K562 (cell line): ENCODE measurements at regions not wholly inside any gene's neighbourhood (a gene's known extent, or its start where the extent isn't known, plus 50 kb on each side); places are given as distances from the start of the nearest gene placed in this dataset.

Experiments
- ATAC-seq: fragments of 200-7000 bp; cut with Tn5 transposase; 3 replicates; pipeline ENCODE4 v1.9.1; 2020; ENCODE audit warnings: moderate library complexity
- BruUV-seq: library from RNA; stranded (reverse); fragments of 400-500 nt; replicated peaks from 2 replicates; lab custom pipeline; 2021; lab: Mats Ljungman, UMichigan
- CTCF ChIA-PET: fragments of 300-600 bp; formaldehyde crosslinking; extraction: SDS; loops from one replicate; lab custom pipeline; 2021; ENCODE audit warnings: low intra/inter-chr PET ratio; lab: Yijun Ruan, JAX
- POLR2A ChIA-PET: fragments of 300-600, 350-650 bp; sonication (Branson Sonifier 250); formaldehyde crosslinking; extraction: SDS; loops from one replicate; lab custom pipeline; 2021; ENCODE audit warnings: antibody characterized with exemption, inconsistent platforms; lab: Yijun Ruan, JAX
- DNase-seq, 4 experiments: peaks; one replicate each; pipeline versions ENCODE4 v3.0.0 to v3.0.0-alpha.2; 2011 to 2018; ENCODE audit warnings: low spot score in 3 of 4, mixed read lengths in 3 of 4; ENCODE audit errors: extremely low read depth in 1 of 4
- FAIRE-seq: peaks from 2 replicates; lab custom pipeline; 2011; peaks lifted over from hg19 to GRCh38; lab: Jason Lieb, UNC
- H2AFZ ChIP-seq: 2 replicates; pipeline ENCODE4 v1.6.0; 2011; ENCODE audit warnings: low read depth, low read length, control low read depth, inconsistent platforms
- H3K27ac ChIP-seq: fragments of 200-600 bp; 3 replicates; pipeline ENCODE4 v1.8.0; 2011; ENCODE audit warnings: low read depth, mild to moderate bottlenecking, control low read depth, inconsistent platforms, low read length, moderate library complexity, mixed read lengths; ENCODE audit errors: extremely low read depth
- H3K27me3 ChIP-seq, 2 experiments: fragments of 300-600 bp in 1 of 2; 2 replicates in 1 of 2; 3 replicates in 1 of 2; pipeline versions ENCODE4 v1.6.0 to v1.8.0; 2011; ENCODE audit warnings: inconsistent platforms in 2 of 2, low read length in 2 of 2, mild to moderate bottlenecking in 1 of 2, mixed read lengths in 1 of 2, moderate library complexity in 1 of 2; ENCODE audit not compliant: control insufficient read depth in 2 of 2, insufficient read depth in 2 of 2
- H3K36me3 ChIP-seq: fragments of 300-600 bp; 3 replicates; pipeline ENCODE4 v1.8.0; 2011; ENCODE audit warnings: mild to moderate bottlenecking, low read length, inconsistent platforms; ENCODE audit not compliant: control insufficient read depth, insufficient read depth
- H3K4me1 ChIP-seq, 2 experiments: fragments of 200-600 bp in 1 of 2; replicated peaks in 1 of 2; 2 replicates in 1 of 2; 3 replicates in 1 of 2; pipeline versions ENCODE4 v1.5.1 to v1.8.0; 2011; ENCODE audit warnings: inconsistent platforms in 2 of 2, low read length in 2 of 2, mild to moderate bottlenecking in 1 of 2, mixed read lengths in 1 of 2, moderate library complexity in 1 of 2; ENCODE audit not compliant: control insufficient read depth in 2 of 2, insufficient read depth in 2 of 2
- H3K4me2 ChIP-seq: 2 replicates; pipeline ENCODE4 v1.6.1; 2011; ENCODE audit warnings: low read length, control low read depth, inconsistent platforms, mixed read lengths; ENCODE audit not compliant: insufficient read depth
- H3K4me3 ChIP-seq: fragments of 200-600 bp; sonication (generic), shearing (Covaris generic); 2 replicates; pipeline ENCODE4 v1.5.1; 2016; ENCODE audit warnings: control low read depth, inconsistent platforms
- H3K79me2 ChIP-seq: fragments of 200-600 bp; 3 replicates; pipeline ENCODE4 v1.8.0; 2011; ENCODE audit warnings: low read length, inconsistent platforms; ENCODE audit not compliant: control insufficient read depth, insufficient read depth
- H3K9ac ChIP-seq, 2 experiments: 2 replicates each; pipeline versions ENCODE4 v1.6.0 to v1.6.1; 2011; ENCODE audit warnings: low read depth in 2 of 2, low read length in 2 of 2, control low read depth in 1 of 2, inconsistent platforms in 1 of 2, mild to moderate bottlenecking in 1 of 2, mixed read lengths in 1 of 2; ENCODE audit not compliant: insufficient read depth in 1 of 2
- H3K9me1 ChIP-seq: one replicate; pipeline ENCODE4 v1.6.0; 2011; ENCODE audit warnings: inconsistent platforms, mild to moderate bottlenecking, low read length, moderate library complexity; ENCODE audit not compliant: control insufficient read depth, insufficient read depth
- H3K9me3 ChIP-seq: replicated peaks from 2 replicates; pipeline ENCODE4 v1.5.1; 2011; ENCODE audit warnings: low read depth, low read length, inconsistent platforms; ENCODE audit not compliant: control insufficient read depth, insufficient read depth
- H4K20me1 ChIP-seq: replicated peaks from 2 replicates; pipeline ENCODE4 v1.6.1; 2011; ENCODE audit warnings: low read length, inconsistent platforms, mixed read lengths; ENCODE audit not compliant: control insufficient read depth, insufficient read depth
- AFF4 ChIP-seq: sonication (generic); formaldehyde crosslinking; IDR thresholded peaks from 2 replicates; pipeline ENCODE4 v1.8.0; 2023; ENCODE audit warnings: mild to moderate bottlenecking, missing genetic modification reagents
- GATAD2B ChIP-seq: fragments of 450-650 bp; IDR thresholded peaks from 2 replicates; pipeline ENCODE4 v1.6.1; 2017; ENCODE audit warnings: mild to moderate bottlenecking, borderline replicate concordance
- HDAC2 ChIP-seq: fragments of 450-650 bp; IDR thresholded peaks from 2 replicates; pipeline ENCODE4 v1.6.1; 2016; ENCODE audit warnings: mild to moderate bottlenecking
- HDAC6 ChIP-seq: IDR thresholded peaks from 2 replicates; pipeline ENCODE4 v1.6.1; 2012; ENCODE audit warnings: low read depth, mild to moderate bottlenecking, control low read depth, inconsistent platforms, low read length, moderate library complexity
- MED1 ChIP-seq: sonication (generic); formaldehyde crosslinking; IDR thresholded peaks from 2 replicates; pipeline ENCODE4 v1.8.1; 2023; ENCODE audit warnings: missing genetic modification reagents, borderline replicate concordance
- NELFE ChIP-seq: IDR thresholded peaks from 2 replicates; pipeline ENCODE4 v1.6.1; 2011; ENCODE audit warnings: mild to moderate bottlenecking; ENCODE audit not compliant: insufficient read depth, insufficient read length
- NFRKB ChIP-seq: fragments of 450-650 bp; IDR thresholded peaks from 2 replicates; pipeline ENCODE4 v1.6.1; 2016; ENCODE audit warnings: low read depth
- NFYB ChIP-seq: IDR thresholded peaks from 2 replicates; pipeline ENCODE4 v1.6.1; 2011; ENCODE audit warnings: mild to moderate bottlenecking, moderate library complexity; ENCODE audit not compliant: insufficient read length; ENCODE audit errors: extremely low read depth
- OTX1 ChIP-seq: fragments of 450-650 bp; formaldehyde crosslinking; IDR thresholded peaks from 2 replicates; pipeline ENCODE4 v1.4.0; 2022; ENCODE audit warnings: mild to moderate bottlenecking
- ZFP30 ChIP-seq: fragments of 250-450 bp; sonication (Bioruptor Pico); IDR thresholded peaks from 2 replicates; pipeline ENCODE4 v1.8.0; 2022; ENCODE audit warnings: moderate library complexity, mild to moderate bottlenecking, inconsistent platforms, borderline replicate concordance
- ZNF324 ChIP-seq: fragments of 250-450 bp; sonication (Bioruptor Pico); IDR thresholded peaks from 2 replicates; pipeline ENCODE4 v1.4.0; 2020; ENCODE audit warnings: mild to moderate bottlenecking
- ZNF76 ChIP-seq: fragments of 250-450 bp; sonication (Bioruptor Pico); IDR thresholded peaks from 2 replicates; pipeline ENCODE4 v1.4.0; 2020; ENCODE audit warnings: mild to moderate bottlenecking, moderate library complexity, borderline replicate concordance
- ZNF830 ChIP-seq: fragments of 250-450 bp; sonication (Bioruptor Pico); IDR thresholded peaks from 2 replicates; pipeline ENCODE4 v1.5.0; 2021; ENCODE audit warnings: mild to moderate bottlenecking
- WGBS: fragments of 100-300 bp; shearing (Covaris generic); methylation state at CpG from one replicate; pipeline ENCODE4 v1.1.6; 2016; ENCODE audit warnings: low coverage, mixed read lengths; ENCODE audit not compliant: insufficient coverage; ENCODE audit errors: missing lambda C conversion rate; 5-methylcytosine and 5-hydroxymethylcytosine counted together
- in situ Hi-C: fragments of 300-500 bp; cut with MboI; formaldehyde crosslinking; loops from 4 replicates; pipeline ENCODE4 v1.15.0; 2018; ENCODE audit warnings: inconsistent platforms, mixed read lengths
- intact Hi-C: fragments of 100-400 bp; cut with micrococcal nuclease; formaldehyde crosslinking; loops from 2 replicates; pipeline ENCODE4 v1.14.2; 2022
- TF ChIP-seq, protein P1 (sequence below), 2 experiments: fragments of 450-650 bp in 1 of 2; IDR thresholded peaks; 2 replicates each; pipeline ENCODE4 v1.6.1; 2011 to 2017; ENCODE audit warnings: low read depth in 2 of 2, antibody characterized with exemption in 1 of 2, borderline replicate concordance in 1 of 2, low read length in 1 of 2, mild to moderate bottlenecking in 1 of 2, mixed read lengths in 1 of 2; ENCODE audit not compliant: control insufficient read depth in 1 of 2
- TF ChIP-seq, protein P2 (sequence below): fragments of 450-650 bp; formaldehyde crosslinking; IDR thresholded peaks from 2 replicates; pipeline ENCODE4 v1.4.0; 2022; ENCODE audit warnings: missing genetic modification characterization

GRCh38 chr18:41643427-41643826, 311.6 kb upstream of the PIK3C3 start:
- Histone ChIP-seq H2AFZ (no peak overlapping the region), H4K20me1 (no peaks in the 10 kb centered on the region), H3K79me2 (no peaks in the 10 kb centered on the region), H3K27ac (no peak overlapping the region), H3K9ac (no peak overlapping the region), H3K9me3 (no peaks in the 10 kb centered on the region), H3K4me3 (no peak overlapping the region), H3K4me1 (no peaks in the 10 kb centered on the region), H3K4me2 (no peak overlapping the region), H3K9me1 (no peaks in the 10 kb centered on the region), H3K36me3 (no peaks in the 10 kb centered on the region), H3K27me3 (no peaks in the 10 kb centered on the region)
- 0% methylated on average over 3 of the region's 3 CpGs for WGBS
- FAIRE-seq (no peak), DNase-seq (no peak), ATAC-seq (no peak)
- ChIA-PET POLR2A (no interaction called here), CTCF (no interaction called here)
- no TSS peak for BruUV-seq
- intact Hi-C loops (no loop called here), in situ Hi-C loops (no loop called here)
- TF ChIP-seq NFYB (no peak), GATAD2B (no peak), HDAC2 (no peak), NFRKB (no peak), AFF4 (CRISPR knock-in tag) (no peak), ZNF830 (no peak), NELFE (no peak), MED1 (CRISPR knock-in tag) (no peak), HDAC6 (no peak), ZNF324 (CRISPR knock-in tag) (no peak), OTX1 (CRISPR knock-in tag) (no peak), ZNF76 (no peak), ZFP30 (CRISPR knock-in tag) (no peak)
- TF ChIP-seq, protein P1, sequence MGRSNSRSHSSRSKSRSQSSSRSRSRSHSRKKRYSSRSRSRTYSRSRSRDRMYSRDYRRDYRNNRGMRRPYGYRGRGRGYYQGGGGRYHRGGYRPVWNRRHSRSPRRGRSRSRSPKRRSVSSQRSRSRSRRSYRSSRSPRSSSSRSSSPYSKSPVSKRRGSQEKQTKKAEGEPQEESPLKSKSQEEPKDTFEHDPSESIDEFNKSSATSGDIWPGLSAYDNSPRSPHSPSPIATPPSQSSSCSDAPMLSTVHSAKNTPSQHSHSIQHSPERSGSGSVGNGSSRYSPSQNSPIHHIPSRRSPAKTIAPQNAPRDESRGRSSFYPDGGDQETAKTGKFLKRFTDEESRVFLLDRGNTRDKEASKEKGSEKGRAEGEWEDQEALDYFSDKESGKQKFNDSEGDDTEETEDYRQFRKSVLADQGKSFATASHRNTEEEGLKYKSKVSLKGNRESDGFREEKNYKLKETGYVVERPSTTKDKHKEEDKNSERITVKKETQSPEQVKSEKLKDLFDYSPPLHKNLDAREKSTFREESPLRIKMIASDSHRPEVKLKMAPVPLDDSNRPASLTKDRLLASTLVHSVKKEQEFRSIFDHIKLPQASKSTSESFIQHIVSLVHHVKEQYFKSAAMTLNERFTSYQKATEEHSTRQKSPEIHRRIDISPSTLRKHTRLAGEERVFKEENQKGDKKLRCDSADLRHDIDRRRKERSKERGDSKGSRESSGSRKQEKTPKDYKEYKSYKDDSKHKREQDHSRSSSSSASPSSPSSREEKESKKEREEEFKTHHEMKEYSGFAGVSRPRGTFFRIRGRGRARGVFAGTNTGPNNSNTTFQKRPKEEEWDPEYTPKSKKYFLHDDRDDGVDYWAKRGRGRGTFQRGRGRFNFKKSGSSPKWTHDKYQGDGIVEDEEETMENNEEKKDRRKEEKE (IDR thresholded peaks at IDR 0.05; ENCODE audit: borderline replicate concordance in 1 of 2, control insufficient read depth in 1 of 2, low read depth in 2 of 2, low read length in 1 of 2): no peak
- TF ChIP-seq, protein P2, sequence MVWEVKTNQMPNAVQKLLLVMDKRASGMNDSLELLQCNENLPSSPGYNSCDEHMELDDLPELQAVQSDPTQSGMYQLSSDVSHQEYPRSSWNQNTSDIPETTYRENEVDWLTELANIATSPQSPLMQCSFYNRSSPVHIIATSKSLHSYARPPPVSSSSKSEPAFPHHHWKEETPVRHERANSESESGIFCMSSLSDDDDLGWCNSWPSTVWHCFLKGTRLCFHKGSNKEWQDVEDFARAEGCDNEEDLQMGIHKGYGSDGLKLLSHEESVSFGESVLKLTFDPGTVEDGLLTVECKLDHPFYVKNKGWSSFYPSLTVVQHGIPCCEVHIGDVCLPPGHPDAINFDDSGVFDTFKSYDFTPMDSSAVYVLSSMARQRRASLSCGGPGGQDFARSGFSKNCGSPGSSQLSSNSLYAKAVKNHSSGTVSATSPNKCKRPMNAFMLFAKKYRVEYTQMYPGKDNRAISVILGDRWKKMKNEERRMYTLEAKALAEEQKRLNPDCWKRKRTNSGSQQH (CRISPR knock-in tag): no peak
